ENCODE measurements at regions not wholly inside any gene's neighbourhood (a gene's known extent, or its start where the extent isn't known, plus 50 kb on each side); places are given as distances from the start of the nearest gene placed in this dataset.

- no peak for TF ChIP-seq POLR2AphosphoS5 (IDR thresholded peaks at IDR 0.05)
- no peak for TF ChIP-seq CTCF (IDR thresholded peaks at IDR 0.05 in 8 of 11, conservative IDR thresholded peaks at IDR 0.05 in 3 of 11)
- no peak for TF ChIP-seq POLR2A (IDR thresholded peaks at IDR 0.05)
These were observed 167.5 kb upstream of the PMEPA1 start for GRCh38 chr20:57877131-57877824.
